ENCODE measurements at regions not wholly inside any gene's neighbourhood (a gene's known extent, or its start where the extent isn't known, plus 50 kb on each side); places are given as distances from the start of the nearest gene placed in this dataset.

DNA sequence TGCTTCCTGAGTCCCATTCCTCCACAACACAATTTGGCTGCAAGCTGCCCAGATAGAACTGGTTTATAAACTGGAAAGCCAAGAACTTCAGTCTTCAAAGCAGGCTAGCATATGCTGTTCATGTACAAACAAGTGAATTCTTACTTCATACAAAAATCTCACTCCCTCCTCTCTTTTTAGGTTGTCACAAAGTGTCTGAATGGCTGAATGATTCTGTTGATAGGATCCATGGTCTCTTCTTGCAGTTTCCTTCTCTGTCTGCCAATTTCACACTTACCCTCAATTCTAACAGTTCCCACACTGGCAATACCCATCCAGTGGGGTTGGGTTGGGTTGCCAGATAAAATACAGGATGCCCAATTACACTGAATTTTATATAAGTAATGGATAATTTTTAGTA lies 363.5 kb downstream of the DEPDC1B start:
- TF ChIP-seq, protein P1, sequence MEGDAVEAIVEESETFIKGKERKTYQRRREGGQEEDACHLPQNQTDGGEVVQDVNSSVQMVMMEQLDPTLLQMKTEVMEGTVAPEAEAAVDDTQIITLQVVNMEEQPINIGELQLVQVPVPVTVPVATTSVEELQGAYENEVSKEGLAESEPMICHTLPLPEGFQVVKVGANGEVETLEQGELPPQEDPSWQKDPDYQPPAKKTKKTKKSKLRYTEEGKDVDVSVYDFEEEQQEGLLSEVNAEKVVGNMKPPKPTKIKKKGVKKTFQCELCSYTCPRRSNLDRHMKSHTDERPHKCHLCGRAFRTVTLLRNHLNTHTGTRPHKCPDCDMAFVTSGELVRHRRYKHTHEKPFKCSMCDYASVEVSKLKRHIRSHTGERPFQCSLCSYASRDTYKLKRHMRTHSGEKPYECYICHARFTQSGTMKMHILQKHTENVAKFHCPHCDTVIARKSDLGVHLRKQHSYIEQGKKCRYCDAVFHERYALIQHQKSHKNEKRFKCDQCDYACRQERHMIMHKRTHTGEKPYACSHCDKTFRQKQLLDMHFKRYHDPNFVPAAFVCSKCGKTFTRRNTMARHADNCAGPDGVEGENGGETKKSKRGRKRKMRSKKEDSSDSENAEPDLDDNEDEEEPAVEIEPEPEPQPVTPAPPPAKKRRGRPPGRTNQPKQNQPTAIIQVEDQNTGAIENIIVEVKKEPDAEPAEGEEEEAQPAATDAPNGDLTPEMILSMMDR (IDR thresholded peaks at IDR 0.05), result no peak
- TF ChIP-seq POLR2A (IDR thresholded peaks at IDR 0.05) (no peak), EP300 (IDR thresholded peaks at IDR 0.05) (no peak)
